HepG2 (cell line): ENCODE measurements at regions not wholly inside any gene's neighbourhood (a gene's known extent, or its start where the extent isn't known, plus 50 kb on each side); places are given as distances from the start of the nearest gene placed in this dataset.

Source experiments
- ATAC-seq: fragments of 200-7000 bp; cut with Tn5 transposase; 3 replicates; pipeline ENCODE4 v1.9.1; 2020; ENCODE audit warnings: mild to moderate bottlenecking, moderate library complexity
- BruUV-seq: library from RNA; stranded (reverse); fragments of 400-500 nt; replicated peaks from 2 replicates; lab custom pipeline; 2021; lab: Mats Ljungman, UMichigan
- CTCF ChIA-PET: fragments of 300-600 bp; formaldehyde crosslinking; extraction: SDS; loops from one replicate; lab custom pipeline; 2021; ENCODE audit warnings: low total read pairs, inconsistent platforms, low intra/inter-chr PET ratio; lab: Yijun Ruan, JAX
- POLR2A ChIA-PET: fragments of 350-600 bp; sonication (Branson Sonifier 250); formaldehyde crosslinking; loops from one replicate; lab custom pipeline; 2020; ENCODE audit warnings: antibody characterized with exemption, inconsistent platforms; lab: Yijun Ruan, JAX
- DNase-seq: peaks from one replicate; pipeline ENCODE4 v3.0.0-alpha.2; 2015; ENCODE audit warnings: low spot score
- FAIRE-seq: peaks from 3 replicates; lab custom pipeline; 2011; peaks lifted over from hg19 to GRCh38; lab: Jason Lieb, UNC
- H2AFZ ChIP-seq: one replicate; pipeline ENCODE4 v1.6.1; 2011; ENCODE audit warnings: low read length, inconsistent platforms
- H3K27ac ChIP-seq: fragments of 300-600 bp; 3 replicates; pipeline ENCODE4 v1.8.0; 2011; ENCODE audit warnings: mixed run types, mild to moderate bottlenecking, mixed read lengths, low read length, inconsistent platforms; ENCODE audit not compliant: insufficient read depth; ENCODE audit errors: extremely low read length
- H3K27me3 ChIP-seq, 2 experiments: fragments of 200-600 bp in 1 of 2; 2 replicates in 1 of 2; 3 replicates in 1 of 2; pipeline versions ENCODE4 v1.6.0 to v1.8.0; 2011; ENCODE audit warnings: low read length in 2 of 2, mild to moderate bottlenecking in 2 of 2, moderate library complexity in 2 of 2, inconsistent platforms in 1 of 2; ENCODE audit not compliant: insufficient read depth in 2 of 2, control insufficient read depth in 1 of 2
- H3K36me3 ChIP-seq, 2 experiments: fragments of 200-600 bp in 1 of 2; replicated peaks in 1 of 2; 2 replicates in 1 of 2; 3 replicates in 1 of 2; pipeline versions ENCODE4 v1.5.1 to v1.8.0; 2011; ENCODE audit warnings: low read length in 2 of 2, inconsistent platforms in 1 of 2; ENCODE audit not compliant: insufficient read depth in 2 of 2, control insufficient read depth in 1 of 2
- H3K4me1 ChIP-seq: 2 replicates; pipeline ENCODE4 v1.5.1; 2012; ENCODE audit warnings: low read length, inconsistent platforms; ENCODE audit not compliant: insufficient read depth
- H3K4me2 ChIP-seq: 2 replicates; pipeline ENCODE4 v1.6.0; 2011; ENCODE audit warnings: low read depth, low read length, inconsistent platforms
- H3K4me3 ChIP-seq, 3 experiments: fragments of 200-600 bp in 1 of 3; sonication (generic), shearing (Covaris generic) in 1 of 3; replicated peaks in 1 of 3; 2 replicates each; pipeline ENCODE4 v1.5.1; 2011 to 2016; ENCODE audit warnings: low read length in 3 of 3, inconsistent platforms in 2 of 3, low read depth in 2 of 3, mild to moderate bottlenecking in 2 of 3, control low read depth in 1 of 3, mixed read lengths in 1 of 3; ENCODE audit not compliant: insufficient read depth in 1 of 3
- H3K79me2 ChIP-seq: one replicate; pipeline ENCODE4 v1.6.1; 2011; ENCODE audit warnings: low read length, inconsistent platforms; ENCODE audit not compliant: insufficient read depth
- H3K9ac ChIP-seq: 2 replicates; pipeline ENCODE4 v1.6.0; 2011; ENCODE audit warnings: mild to moderate bottlenecking, low read depth, low read length, inconsistent platforms; ENCODE audit not compliant: insufficient read depth
- H3K9me3 ChIP-seq: 2 replicates; pipeline ENCODE4 v1.5.1; 2012; ENCODE audit warnings: mild to moderate bottlenecking, low read length
- H4K20me1 ChIP-seq: 2 replicates; pipeline ENCODE4 v1.6.0; 2011; ENCODE audit warnings: inconsistent platforms, mild to moderate bottlenecking, low read length, moderate library complexity; ENCODE audit not compliant: insufficient read depth
- CHD4 ChIP-seq: fragments of 200-600 bp; sonication (generic); IDR thresholded peaks from 2 replicates; pipeline ENCODE4 v1.7.0; 2017; ENCODE audit warnings: mild to moderate bottlenecking, low read length, borderline replicate concordance
- EEA1 ChIP-seq: sonication (generic); formaldehyde crosslinking; IDR thresholded peaks from 2 replicates; pipeline ENCODE4 v1.5.1; 2020; ENCODE audit warnings: mild to moderate bottlenecking, missing genetic modification reagents, borderline replicate concordance
- GTF3A ChIP-seq: sonication (generic); formaldehyde crosslinking; conservative IDR thresholded peaks from 2 replicates; pipeline ENCODE4 v1.4.0; 2020; ENCODE audit warnings: mild to moderate bottlenecking, missing genetic modification reagents
- HINFP ChIP-seq: sonication (generic); formaldehyde crosslinking; IDR thresholded peaks from 2 replicates; pipeline ENCODE4 v1.4.0; 2020; ENCODE audit warnings: low read depth, mild to moderate bottlenecking, missing genetic modification reagents
- MXD1 ChIP-seq: sonication (generic); formaldehyde crosslinking; IDR thresholded peaks from 2 replicates; pipeline ENCODE4 v1.4.0; 2020; ENCODE audit warnings: mild to moderate bottlenecking, missing genetic modification reagents
- SOX13 ChIP-seq, 3 experiments: fragments of 450-650 bp in 1 of 3; sonication (generic) in 1 of 3; formaldehyde crosslinking in 1 of 3; IDR thresholded peaks in 2 of 3; conservative IDR thresholded peaks in 1 of 3; 2 replicates each; pipeline versions ENCODE4 v1.5.0 to v1.6.1; 2016 to 2020; ENCODE audit warnings: antibody characterized with exemption in 1 of 3, mild to moderate bottlenecking in 1 of 3, missing compliant biosample characterization in 1 of 3, missing genetic modification reagents in 1 of 3, moderate library complexity in 1 of 3
- TAF1 ChIP-seq: sonication (generic); formaldehyde crosslinking; IDR thresholded peaks from 2 replicates; pipeline ENCODE4 v1.4.0; 2020; ENCODE audit warnings: missing genetic modification reagents
- ZNF101 ChIP-seq: sonication (generic); formaldehyde crosslinking; IDR thresholded peaks from 2 replicates; pipeline ENCODE4 v1.4.0; 2020; ENCODE audit warnings: mild to moderate bottlenecking, low read depth, missing genetic modification reagents, borderline replicate concordance
- ZNF282 ChIP-seq: fragments of 450-650 bp; IDR thresholded peaks from 2 replicates; pipeline ENCODE4 v1.6.1; 2018; ENCODE audit not compliant: partially characterized antibody
- ZNF672 ChIP-seq: sonication (generic); formaldehyde crosslinking; IDR thresholded peaks from 2 replicates; pipeline ENCODE4 v1.8.1; 2022; ENCODE audit warnings: missing genetic modification reagents
- WGBS: methylation state at CpG from one replicate; pipeline ENCODE4 v1.1.6; 2017; ENCODE audit warnings: low lambda C conversion rate; 5-methylcytosine and 5-hydroxymethylcytosine counted together
- in situ Hi-C: cut with HindIII; loops from 2 replicates; pipeline ENCODE4 v1.10.0; 2017; ENCODE audit warnings: low pct_unique_long_range_greater_than_20kb; ENCODE audit not compliant: extremely low pct_ligation_motif_present
- intact Hi-C: fragments of 100-400 bp; cut with micrococcal nuclease; formaldehyde crosslinking; loops from one replicate; pipeline ENCODE4 v1.10.0; 2022; ENCODE audit not compliant: unreplicated experiment
- TF ChIP-seq, protein P1 (sequence below), 2 experiments: fragments of 450-650 bp in 1 of 2; sonication (generic) in 1 of 2; formaldehyde crosslinking; IDR thresholded peaks; 2 replicates each; pipeline versions ENCODE4 v1.5.0 to v1.8.0; 2020 to 2022; ENCODE audit warnings: mild to moderate bottlenecking in 1 of 2, missing genetic modification reagents in 1 of 2
- TF ChIP-seq, protein P2 (sequence below): sonication (generic); formaldehyde crosslinking; IDR thresholded peaks from 2 replicates; pipeline ENCODE4 v1.8.1; 2023; ENCODE audit warnings: mild to moderate bottlenecking, missing genetic modification reagents

GRCh38 chr4:35700663-35701062, 543.7 kb downstream of the ARAP2 start:
- no TSS peak for BruUV-seq
- H3K36me3 ChIP-seq, result no peaks in the 10 kb centered on the region
- ATAC-seq (no peak), FAIRE-seq (no peak), DNase-seq (no peak)
- intact Hi-C loops (no loop called here), in situ Hi-C loops (no loop called here)
- CTCF ChIA-PET, result no interaction called here
- no peaks in the 10 kb centered on the region for H3K79me2 ChIP-seq
- no peak overlapping the region for H3K27ac ChIP-seq
- H3K9me3 ChIP-seq, result no peaks in the 10 kb centered on the region
- H3K4me2 ChIP-seq, result no peak overlapping the region
- no peaks in the 10 kb centered on the region for H3K4me1 ChIP-seq
- POLR2A ChIA-PET, result no interaction called here
- TF ChIP-seq, protein P1, sequence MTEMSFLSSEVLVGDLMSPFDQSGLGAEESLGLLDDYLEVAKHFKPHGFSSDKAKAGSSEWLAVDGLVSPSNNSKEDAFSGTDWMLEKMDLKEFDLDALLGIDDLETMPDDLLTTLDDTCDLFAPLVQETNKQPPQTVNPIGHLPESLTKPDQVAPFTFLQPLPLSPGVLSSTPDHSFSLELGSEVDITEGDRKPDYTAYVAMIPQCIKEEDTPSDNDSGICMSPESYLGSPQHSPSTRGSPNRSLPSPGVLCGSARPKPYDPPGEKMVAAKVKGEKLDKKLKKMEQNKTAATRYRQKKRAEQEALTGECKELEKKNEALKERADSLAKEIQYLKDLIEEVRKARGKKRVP (CRISPR knock-in tag; IDR thresholded peaks at IDR 0.05), result no peak
- TF ChIP-seq CHD4 (no peak), ZNF101 (CRISPR knock-in tag) (no peak), HINFP (CRISPR knock-in tag) (no peak), EEA1 (CRISPR knock-in tag) (no peak)
- H3K4me3 ChIP-seq, result no peak overlapping the region
- H2AFZ ChIP-seq, result no peak overlapping the region
- H3K9ac ChIP-seq, result no peak overlapping the region
- H3K27me3 ChIP-seq, result no peaks in the 10 kb centered on the region; a peak in 1 of 5 replicates
- WGBS, result 49% methylated on average over 2 of the region's 2 CpGs
- H4K20me1 ChIP-seq, result no peaks in the 10 kb centered on the region

DNA sequence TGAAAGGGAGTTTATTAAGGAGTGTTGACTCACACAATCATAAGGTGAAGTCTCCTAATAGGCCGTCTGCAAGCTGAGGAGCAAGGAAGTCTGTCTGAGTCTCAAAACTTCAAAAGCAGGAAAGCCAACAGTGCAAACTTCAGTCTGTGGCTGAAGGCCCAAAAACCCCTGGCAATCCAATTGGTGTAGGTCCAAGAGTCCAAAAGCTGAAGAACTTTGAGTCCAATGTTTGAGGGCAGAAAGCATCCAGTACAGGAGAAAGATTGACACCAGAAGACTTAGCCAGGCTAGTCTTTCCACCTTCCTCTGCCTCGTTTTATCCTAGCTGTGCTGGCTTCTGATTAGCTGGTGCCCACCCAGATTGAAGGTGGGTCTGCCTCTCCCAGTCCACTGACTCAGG, 535.2 kb downstream of the ARAP2 start:
- CTCF ChIA-PET, result no interaction called here
- TF ChIP-seq ZNF672 (CRISPR knock-in tag) (no peak), TAF1 (CRISPR knock-in tag) (no peak), MXD1 (CRISPR knock-in tag) (no peak), GTF3A (CRISPR knock-in tag) (no peak), ZNF282 (no peak), SOX13 (IDR thresholded peaks at IDR 0.05) (no peak), SOX13 (CRISPR knock-in tag; conservative IDR thresholded peaks at IDR 0.05 in 1 of 2, IDR thresholded peaks at IDR 0.05 in 1 of 2) (no peak)
- TF ChIP-seq, protein P2, sequence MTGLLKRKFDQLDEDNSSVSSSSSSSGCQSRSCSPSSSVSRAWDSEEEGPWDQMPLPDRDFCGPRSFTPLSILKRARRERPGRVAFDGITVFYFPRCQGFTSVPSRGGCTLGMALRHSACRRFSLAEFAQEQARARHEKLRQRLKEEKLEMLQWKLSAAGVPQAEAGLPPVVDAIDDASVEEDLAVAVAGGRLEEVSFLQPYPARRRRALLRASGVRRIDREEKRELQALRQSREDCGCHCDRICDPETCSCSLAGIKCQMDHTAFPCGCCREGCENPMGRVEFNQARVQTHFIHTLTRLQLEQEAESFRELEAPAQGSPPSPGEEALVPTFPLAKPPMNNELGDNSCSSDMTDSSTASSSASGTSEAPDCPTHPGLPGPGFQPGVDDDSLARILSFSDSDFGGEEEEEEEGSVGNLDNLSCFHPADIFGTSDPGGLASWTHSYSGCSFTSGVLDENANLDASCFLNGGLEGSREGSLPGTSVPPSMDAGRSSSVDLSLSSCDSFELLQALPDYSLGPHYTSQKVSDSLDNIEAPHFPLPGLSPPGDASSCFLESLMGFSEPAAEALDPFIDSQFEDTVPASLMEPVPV (CRISPR knock-in tag), result no peak

More for the DNA sequence above, 535.2 kb downstream of the ARAP2 start:
- POLR2A ChIA-PET, result no interaction called here
- 0% methylated on average over 2 of the region's 2 CpGs for WGBS
- FAIRE-seq (no peak), DNase-seq (no peak), ATAC-seq (no peak)
- Histone ChIP-seq H4K20me1 (no peaks in the 10 kb centered on the region), H3K36me3 (no peaks in the 10 kb centered on the region), H3K27me3 (no peaks in the 10 kb centered on the region), H3K4me2 (no peak overlapping the region), H3K4me1 (no peaks in the 10 kb centered on the region), H3K9ac (no peak overlapping the region), H3K27ac (no peak overlapping the region), H3K4me3 (no peak overlapping the region), H2AFZ (no peak overlapping the region), H3K9me3 (peaks cover 45% of the 10 kb centered on the region), H3K79me2 (no peaks in the 10 kb centered on the region)
- intact Hi-C loops (no loop called here), in situ Hi-C loops (no loop called here)
- no TSS peak for BruUV-seq
